ENCODE measurements at regions not wholly inside any gene's neighbourhood (a gene's known extent, or its start where the extent isn't known, plus 50 kb on each side); places are given as distances from the start of the nearest gene placed in this dataset.

DNA sequence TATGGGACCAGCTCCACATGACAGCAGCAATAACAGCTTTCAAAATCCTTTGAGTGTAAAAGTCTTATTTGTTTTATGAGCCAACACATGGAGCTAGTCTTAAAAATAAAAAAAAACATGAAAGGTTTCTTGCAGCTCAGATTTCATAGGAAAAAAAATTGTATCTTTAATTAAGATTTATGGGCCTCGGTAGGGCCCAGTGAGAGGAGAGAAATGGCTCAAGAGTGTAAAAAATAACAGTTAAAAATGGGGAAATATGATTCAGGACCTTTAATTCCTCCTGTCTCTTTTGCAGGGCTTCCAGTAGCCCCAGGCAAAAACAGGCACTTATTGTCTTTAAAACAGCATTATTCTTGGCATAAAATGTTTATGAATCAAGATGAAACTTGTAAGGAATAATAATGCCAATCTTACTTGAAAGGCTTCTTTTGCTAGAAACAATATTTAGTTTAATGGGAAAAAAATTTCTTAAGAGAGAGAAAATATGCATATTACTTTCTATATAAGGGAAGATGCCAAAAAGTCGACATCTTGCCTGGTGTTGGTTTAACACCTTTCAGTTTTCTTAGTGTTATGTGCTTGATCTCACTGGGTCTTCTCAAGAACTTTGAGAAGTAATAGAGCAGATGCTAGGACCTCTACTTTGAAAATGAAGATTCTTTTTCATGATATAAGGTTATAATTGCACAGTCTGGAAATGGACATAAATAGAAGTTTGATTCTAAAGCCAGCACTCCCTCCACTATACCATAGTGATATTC lies 71.3 kb upstream of the SETBP1 start:
- intact Hi-C loops (cut with micrococcal nuclease) = no loop called here

DNA sequence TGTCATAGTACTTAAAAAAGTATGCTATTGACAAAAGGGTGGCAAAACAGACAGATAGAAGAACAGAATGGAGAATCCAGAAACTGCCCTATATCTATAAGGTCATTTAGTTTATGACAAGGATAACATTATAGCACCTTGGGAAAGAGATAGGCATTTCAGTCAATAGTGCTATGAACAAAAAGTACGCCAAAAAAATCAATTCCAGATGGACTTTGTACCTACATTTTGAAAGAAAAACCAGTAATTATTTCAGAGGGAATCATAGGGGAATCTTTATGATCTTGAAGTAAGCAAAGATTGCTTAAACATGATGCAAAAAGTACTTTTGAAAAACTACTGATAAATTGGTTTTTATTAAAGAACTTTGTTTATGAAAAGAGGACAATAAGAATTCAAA lies 59.9 kb upstream of the SETBP1 start:
- intact Hi-C loops (cut with micrococcal nuclease) = no loop called here

DNA sequence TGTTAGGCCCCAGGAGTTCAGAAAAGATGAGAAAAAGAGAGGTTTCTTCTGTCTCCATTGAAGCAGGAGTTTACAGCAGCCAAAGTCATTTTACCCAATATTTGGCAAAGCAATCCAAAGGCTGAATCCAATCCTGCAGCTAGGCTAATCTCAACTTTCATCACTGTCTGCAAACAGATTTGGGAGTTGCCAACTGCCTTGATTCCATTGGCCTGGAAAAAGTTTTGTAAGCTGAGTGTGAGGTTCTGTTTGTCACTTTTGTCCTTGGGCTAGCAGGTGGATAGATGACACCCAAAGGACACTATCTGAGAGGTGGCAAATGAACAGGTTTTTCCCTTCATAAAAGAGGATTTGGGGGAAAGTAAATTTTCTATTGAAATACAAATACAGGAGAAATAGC lies 56.6 kb upstream of the SETBP1 start:
- intact Hi-C loops (cut with micrococcal nuclease) = no loop called here

DNA sequence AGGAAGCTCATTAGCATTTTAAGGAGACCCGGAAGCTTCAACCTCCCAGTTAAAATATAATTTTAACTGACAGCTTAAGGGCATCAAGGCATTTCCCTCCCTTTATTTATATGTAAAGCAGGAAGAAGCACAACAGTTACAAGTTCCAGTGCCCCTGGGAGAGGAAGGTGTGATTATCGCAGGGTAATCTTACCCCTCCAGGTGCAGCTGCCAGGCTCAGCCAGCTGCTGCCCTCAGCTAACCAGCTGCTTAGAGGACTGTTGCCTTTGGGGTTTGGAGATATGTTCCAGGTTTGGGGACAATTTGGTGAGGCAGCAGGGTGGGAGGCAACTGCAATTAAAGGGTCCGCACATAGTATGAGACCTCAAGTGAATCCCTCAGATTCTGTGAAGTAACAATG lies 55.3 kb upstream of the SETBP1 start:
- intact Hi-C loops (cut with micrococcal nuclease) = no loop called here

DNA sequence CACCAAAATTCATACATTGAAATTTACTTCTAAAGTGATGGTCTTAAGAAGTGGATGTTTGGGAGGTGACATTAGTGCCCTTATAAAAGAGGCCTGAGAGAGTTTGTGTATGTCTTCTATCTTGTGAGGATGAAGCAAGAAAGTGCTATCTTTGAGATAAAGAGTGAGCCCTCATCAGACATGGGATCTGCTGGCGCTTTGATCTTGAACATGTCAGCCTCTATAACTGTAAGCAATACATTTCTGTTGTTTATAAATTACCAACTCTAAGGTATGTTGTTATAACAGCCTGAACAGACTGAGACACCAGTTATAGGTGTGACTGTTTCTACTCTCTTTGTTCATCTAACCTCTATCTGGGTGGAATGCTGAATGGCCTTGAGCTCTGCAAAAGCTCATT lies 54.5 kb upstream of the SETBP1 start:
- intact Hi-C loops (cut with micrococcal nuclease) = no loop called here

DNA sequence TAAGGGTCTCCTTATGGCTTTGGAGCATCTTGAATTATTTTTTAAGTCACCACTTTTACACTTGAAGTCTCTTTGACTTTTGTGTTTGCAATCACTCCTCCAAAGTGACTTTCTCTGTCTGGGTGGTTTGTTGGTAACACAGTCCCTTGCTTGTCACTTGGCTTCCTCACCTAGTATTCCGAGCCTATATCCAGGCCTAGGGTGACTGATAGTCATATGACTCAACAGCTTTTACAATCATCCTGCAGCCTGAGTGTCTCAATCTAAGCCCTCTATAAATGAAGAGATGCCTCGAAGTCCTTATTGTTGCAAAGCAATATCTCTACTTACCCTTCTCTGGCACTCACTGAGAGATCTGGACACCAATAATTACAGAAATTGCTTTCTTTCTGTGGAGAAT lies 53.9 kb upstream of the SETBP1 start:
- intact Hi-C loops (cut with micrococcal nuclease) = no loop called here

DNA sequence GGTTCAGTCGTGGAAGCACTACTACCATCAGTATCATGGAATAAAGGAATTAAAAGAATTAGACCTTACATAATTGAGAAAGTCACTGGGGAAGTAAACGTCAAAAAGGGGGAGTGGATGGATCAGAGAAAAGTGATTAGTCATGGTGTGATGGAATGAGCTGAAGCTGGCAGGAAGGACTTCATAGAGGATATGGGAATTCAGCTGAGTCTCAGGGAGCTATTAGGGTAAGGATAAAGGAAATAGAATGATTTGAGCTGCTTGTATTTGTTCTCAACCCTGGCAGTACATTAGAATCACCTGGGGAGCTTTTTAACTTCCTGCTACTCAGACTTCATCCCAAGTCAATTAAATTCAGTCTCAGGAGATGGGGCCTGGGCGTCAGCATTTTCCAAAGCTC lies 53.4 kb upstream of the SETBP1 start:
- intact Hi-C loops (cut with micrococcal nuclease) = no loop called here

DNA sequence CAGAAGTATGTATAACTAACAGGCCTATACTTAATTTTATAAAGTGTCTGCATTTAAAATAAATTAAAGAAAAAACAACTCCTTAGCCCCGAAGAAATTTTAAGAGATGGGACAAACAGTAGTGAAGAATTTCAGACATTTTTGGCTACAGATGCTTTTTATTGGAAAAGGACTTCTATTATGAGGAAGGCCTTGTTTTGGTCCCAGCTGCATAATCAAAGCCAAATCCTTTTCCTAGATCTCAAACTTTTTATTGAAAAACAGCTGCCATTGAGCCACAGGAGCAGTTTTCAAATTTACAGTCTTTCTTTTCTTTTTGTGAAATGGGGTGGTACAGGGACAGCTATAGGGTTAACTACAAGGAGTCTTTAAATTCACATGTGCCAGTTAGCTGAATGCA lies 51.3 kb upstream of the SETBP1 start:
- intact Hi-C loops (cut with micrococcal nuclease) = no loop called here

DNA sequence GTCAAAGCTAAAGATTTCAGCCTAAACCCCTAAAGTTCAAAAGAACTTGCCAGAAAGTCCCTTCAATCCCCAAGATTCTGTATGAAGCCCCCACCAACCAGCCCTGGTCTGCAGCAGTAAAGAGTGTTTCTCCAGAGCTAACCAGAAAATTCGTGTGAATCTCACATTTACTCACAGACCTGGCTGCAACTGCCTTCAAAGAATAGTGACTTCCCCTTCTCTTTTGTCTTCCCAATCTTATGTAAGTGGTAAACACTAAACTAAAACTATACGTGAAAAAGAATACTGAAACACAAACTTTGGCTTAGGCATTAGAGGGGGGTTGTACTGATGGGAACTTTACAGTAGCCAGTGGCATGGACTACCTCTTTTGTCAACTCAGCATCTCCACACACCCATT lies 50.6 kb upstream of the SETBP1 start:
- intact Hi-C loops (cut with micrococcal nuclease) = no loop called here

Data from T-helper 1 cell treated with Interleukin-12 subunit alpha and Interleukin-12 subunit beta and Interleukin-4 antibody, amounts not matched to agents 30 ng/mL and 1 ng/mL, for 36 hours (primary cell).